PC-3 (cell line): ENCODE measurements at regions not wholly inside any gene's neighbourhood (a gene's known extent, or its start where the extent isn't known, plus 50 kb on each side); places are given as distances from the start of the nearest gene placed in this dataset.

ENCODE experiments used
- ATAC-seq: fragments of 200-7000 bp; cut with Tn5 transposase; 2 replicates; pipeline ENCODE4 v1.9.1; 2020; ENCODE audit warnings: mild to moderate bottlenecking, moderate library complexity
- BruUV-seq: library from RNA; stranded (reverse); fragments of 400-500 nt; replicated peaks from 2 replicates; lab custom pipeline; 2021; lab: Mats Ljungman, UMichigan
- CTCF ChIA-PET: fragments of 300-600 bp; sonication (Branson Sonifier 250); formaldehyde crosslinking; loops from one replicate; lab custom pipeline; 2022; ENCODE audit warnings: antibody characterized with exemption; lab: Charles Lee
- POLR2A ChIA-PET: fragments of 300-600 bp; sonication (Branson Sonifier 250); formaldehyde crosslinking; loops from one replicate; lab custom pipeline; 2022; ENCODE audit warnings: antibody characterized with exemption; ENCODE audit not compliant: unreplicated experiment; lab: Charles Lee
- DNase-seq: peaks from one replicate; pipeline ENCODE4 v3.0.0-alpha.2; 2015
- H2AFZ ChIP-seq: fragments of 300-600 bp; sonication (generic); 2 replicates; pipeline ENCODE4 v1.6.0; 2016; ENCODE audit warnings: antibody characterized with exemption, low read length
- H3F3A ChIP-seq: fragments of 300-600 bp; sonication (generic); one replicate; pipeline ENCODE4 v1.6.0; 2017; ENCODE audit warnings: antibody characterized with exemption, low read length, control low read depth, mild to moderate bottlenecking; ENCODE audit not compliant: unreplicated experiment
- H3K27ac ChIP-seq: fragments of 300-600 bp; sonication (generic); 2 replicates; pipeline ENCODE4 v1.5.1; 2016; ENCODE audit warnings: mild to moderate bottlenecking, low read length
- H3K27me3 ChIP-seq: fragments of 300-600 bp; sonication (generic); 2 replicates; pipeline ENCODE4 v1.6.1; 2016; ENCODE audit warnings: low read length, mixed read lengths
- H3K36me3 ChIP-seq: fragments of 300-600 bp; sonication (generic); 2 replicates; pipeline ENCODE4 v1.6.1; 2016; ENCODE audit warnings: low read depth, mixed run types, low read length, mixed read lengths
- H3K4me1 ChIP-seq: fragments of 300-600 bp; sonication (generic); 2 replicates; pipeline ENCODE4 v1.5.1; 2016; ENCODE audit warnings: low read length; ENCODE audit not compliant: insufficient read depth
- H3K4me2 ChIP-seq: fragments of 300-600 bp; sonication (generic); 2 replicates; pipeline ENCODE4 v1.6.0; 2016; ENCODE audit warnings: low read length
- H3K4me3 ChIP-seq: fragments of 300-600 bp; sonication (generic); 2 replicates; pipeline ENCODE4 v1.5.1; 2016; ENCODE audit warnings: mild to moderate bottlenecking, low read length, mixed read lengths
- H3K79me2 ChIP-seq: fragments of 300-600 bp; sonication (generic); 2 replicates; pipeline ENCODE4 v1.6.1; 2017; ENCODE audit warnings: low read length, mixed read lengths
- H3K9ac ChIP-seq: fragments of 300-600 bp; sonication (generic); 2 replicates; pipeline ENCODE4 v1.6.0; 2016; ENCODE audit warnings: mild to moderate bottlenecking, low read length
- H3K9me2 ChIP-seq: fragments of 300-600 bp; sonication (generic); replicated peaks from 2 replicates; pipeline ENCODE4 v1.6.1; 2016; ENCODE audit warnings: mixed run types, low read length, mixed read lengths
- H3K9me3 ChIP-seq: fragments of 300-600 bp; sonication (generic); 2 replicates; pipeline ENCODE4 v1.6.1; 2016; ENCODE audit warnings: low read length, mixed read lengths
- H4K20me1 ChIP-seq: fragments of 300-600 bp; sonication (generic); 2 replicates; pipeline ENCODE4 v1.6.1; 2016; ENCODE audit warnings: low read length, mixed read lengths
- CTCF ChIP-seq: fragments of 300-600 bp; sonication (generic); conservative IDR thresholded peaks from 2 replicates; pipeline ENCODE4 v1.5.1; 2017; ENCODE audit warnings: antibody characterized with exemption, low read depth, mild to moderate bottlenecking, low read length
- EZH2 ChIP-seq: fragments of 300-600 bp; sonication (generic); IDR thresholded peaks from one replicate; pipeline ENCODE4 v1.6.1; 2017; ENCODE audit warnings: antibody characterized with exemption, mild to moderate bottlenecking, low read length; ENCODE audit not compliant: unreplicated experiment
- EZH2phosphoT487 ChIP-seq: fragments of 300-600 bp; sonication (generic); IDR thresholded peaks from 2 replicates; pipeline ENCODE4 v1.6.1; 2018; ENCODE audit warnings: mild to moderate bottlenecking, antibody characterized with exemption, low read length, borderline replicate concordance
- intact Hi-C: fragments of 100-400 bp; cut with micrococcal nuclease; formaldehyde crosslinking; loops from 2 replicates; pipeline ENCODE4 v1.9.0; 2023

GRCh38 chr11:134878785-134879184 lies 466.7 kb upstream of the B3GAT1 start:
- peaks cover 66% of the 10 kb centered on the region for H3K27me3 ChIP-seq
- no peak overlapping the region for H3K4me2 ChIP-seq
- no peaks in the 10 kb centered on the region for H3K4me1 ChIP-seq
- no peaks in the 10 kb centered on the region for H4K20me1 ChIP-seq
- no peaks in the 10 kb centered on the region for H3K79me2 ChIP-seq
- POLR2A ChIA-PET: no interaction called here
- ATAC-seq (no peak), DNase-seq (no peak)
- no peaks in the 10 kb centered on the region for H3K36me3 ChIP-seq
- no peak overlapping the region for H3K4me3 ChIP-seq
- intact Hi-C loops: no loop called here
- TF ChIP-seq EZH2: no peak
- TF ChIP-seq EZH2phosphoT487: no peak
- TF ChIP-seq CTCF: no peak
- CTCF ChIA-PET: no interaction called here
- no peaks in the 10 kb centered on the region for H3K9me3 ChIP-seq
- H3K9me2 ChIP-seq: no peaks in the 10 kb centered on the region
- H3F3A ChIP-seq: no peaks in the 10 kb centered on the region
- no TSS peak for BruUV-seq
- H3K27ac ChIP-seq: no peak overlapping the region
- no peak overlapping the region for H3K9ac ChIP-seq
- no peak overlapping the region for H2AFZ ChIP-seq

GRCh38 chr11:134876226-134876625 lies 464.2 kb upstream of the B3GAT1 start:
- intact Hi-C loops: no loop called here
- no peak overlapping the region for H3K9ac ChIP-seq
- ATAC-seq (no peak), DNase-seq (no peak)
- H2AFZ ChIP-seq: no peak overlapping the region
- H3F3A ChIP-seq: no peaks in the 10 kb centered on the region
- H4K20me1 ChIP-seq: no peaks in the 10 kb centered on the region
- peaks cover 44% of the 10 kb centered on the region for H3K27me3 ChIP-seq
- ChIA-PET POLR2A (no interaction called here), CTCF (no interaction called here)
- no peaks in the 10 kb centered on the region for H3K9me2 ChIP-seq
- no TSS peak for BruUV-seq
- H3K4me2 ChIP-seq: no peak overlapping the region
- TF ChIP-seq EZH2: no peak
- no peak for TF ChIP-seq CTCF
- TF ChIP-seq EZH2phosphoT487: no peak
- H3K4me1 ChIP-seq: no peaks in the 10 kb centered on the region
- H3K4me3 ChIP-seq: no peak overlapping the region
- H3K9me3 ChIP-seq: no peaks in the 10 kb centered on the region
- no peaks in the 10 kb centered on the region for H3K36me3 ChIP-seq
- no peak overlapping the region for H3K27ac ChIP-seq
- H3K79me2 ChIP-seq: no peaks in the 10 kb centered on the region

- DNase-seq (no peak), ATAC-seq (no peak)
- peaks cover 24% of the 10 kb centered on the region for H3K27me3 ChIP-seq
- no peak overlapping the region for H3K9ac ChIP-seq
- no peak overlapping the region for H2AFZ ChIP-seq
- TF ChIP-seq CTCF (no peak), EZH2phosphoT487 (no peak), EZH2 (no peak)
- H3K79me2 ChIP-seq: no peaks in the 10 kb centered on the region
- H3K4me2 ChIP-seq: no peak overlapping the region
- H3K4me3 ChIP-seq: no peak overlapping the region
- intact Hi-C loops: no loop called here
- no peaks in the 10 kb centered on the region for H3K9me2 ChIP-seq
- H3K4me1 ChIP-seq: no peaks in the 10 kb centered on the region
- no peaks in the 10 kb centered on the region for H3F3A ChIP-seq
- H3K9me3 ChIP-seq: no peaks in the 10 kb centered on the region
- no peaks in the 10 kb centered on the region for H4K20me1 ChIP-seq
- no peak overlapping the region for H3K27ac ChIP-seq
- no TSS peak for BruUV-seq
- ChIA-PET CTCF (no interaction called here), POLR2A (no interaction called here)
- no peaks in the 10 kb centered on the region for H3K36me3 ChIP-seq
Observed at GRCh38 chr11:134866981-134867675, 455.1 kb upstream of the B3GAT1 start.
